GM19239 (cell line): ENCODE measurements at regions not wholly inside any gene's neighbourhood (a gene's known extent, or its start where the extent isn't known, plus 50 kb on each side); places are given as distances from the start of the nearest gene placed in this dataset.
A peak's percentile ranks its signal among the peaks of the same experiment; 100 is the strongest.

Experiments used
- DNase-seq: peaks from one replicate; pipeline ENCODE4 v3.0.0; 2011; ENCODE audit warnings: low spot score; ENCODE audit not compliant: insufficient read length
- FAIRE-seq: peaks from 2 replicates; lab custom pipeline; 2011; peaks lifted over from hg19 to GRCh38; lab: Jason Lieb, UNC

GRCh38 chr5:142439207-142439860 lies 114.5 kb upstream of the SPRY4 start:
- FAIRE-seq (no peak), DNase-seq (no peak)

DNA sequence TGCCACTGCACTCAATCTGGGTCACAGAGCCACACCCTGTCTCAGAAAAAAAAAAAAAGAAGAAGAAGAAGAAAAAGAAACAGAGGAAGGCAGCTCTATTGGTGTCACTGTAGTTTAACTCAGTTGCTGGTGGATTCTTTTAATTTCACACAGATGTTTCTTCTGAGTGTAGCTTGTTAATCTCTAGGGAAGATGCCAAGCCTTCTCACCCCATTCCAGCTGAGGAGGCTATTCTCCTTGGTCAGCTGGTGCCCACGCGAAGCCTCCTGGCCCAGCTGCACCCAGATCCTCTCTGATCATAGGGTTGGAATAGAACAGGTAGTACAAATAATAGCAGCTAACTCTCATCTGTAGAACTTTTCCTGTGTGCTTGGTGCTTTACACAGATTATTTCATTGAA lies 113.8 kb upstream of the SPRY4 start:
- no peak for DNase-seq
- FAIRE-seq: no peak

GRCh38 chr5:142437563-142437962 lies 112.7 kb upstream of the SPRY4 start:
- DNase-seq (no peak), FAIRE-seq (no peak)

GRCh38 chr5:142435410-142436115 lies 110.7 kb upstream of the SPRY4 start:
- FAIRE-seq: no peak

GRCh38 chr5:142434322-142434612 lies 109.4 kb upstream of the SPRY4 start:
- FAIRE-seq (no peak), DNase-seq (no peak)

More at GRCh38 chr5:142435410-142436115, 110.7 kb upstream of the SPRY4 start:
- DNase-seq: no peak

- no peak for FAIRE-seq
- DNase-seq: no peak
Measured at GRCh38 chr5:142433526-142434321, 108.9 kb upstream of the SPRY4 start.

GRCh38 chr5:142432961-142433360 lies 108.1 kb upstream of the SPRY4 start:
- DNase-seq (no peak), FAIRE-seq (peak; percentile 18)

DNA sequence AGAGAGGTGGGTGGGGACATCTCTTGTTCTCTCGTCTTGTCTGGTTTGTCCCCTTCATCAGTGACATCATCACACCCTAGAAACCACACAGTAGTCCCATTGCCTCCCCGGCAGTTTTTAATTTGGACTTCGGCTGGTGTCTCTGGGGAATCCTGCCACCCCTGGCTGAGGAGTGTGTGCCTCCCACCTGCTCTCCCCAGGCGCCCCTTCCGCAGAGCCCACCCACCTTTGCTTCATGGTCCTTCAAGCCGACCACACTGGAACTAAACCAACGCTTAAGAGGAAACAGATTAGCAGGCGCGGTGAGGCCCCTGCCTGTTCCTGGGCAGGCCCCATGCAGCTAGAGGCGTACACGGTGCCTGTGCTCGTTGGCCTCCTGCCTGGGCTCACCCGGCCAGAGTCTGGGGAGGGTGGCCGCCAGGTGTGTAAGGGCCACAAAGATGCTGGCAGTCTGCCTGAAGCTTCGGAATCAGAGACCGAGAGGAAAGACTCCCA lies 107.6 kb upstream of the SPRY4 start:
- DNase-seq (no peak), FAIRE-seq (no peak)

GRCh38 chr5:142428773-142429473 lies 104.1 kb upstream of the SPRY4 start:
- no peak for FAIRE-seq
- no peak for DNase-seq

GRCh38 chr5:142428036-142428772 lies 103.4 kb upstream of the SPRY4 start:
- no peak for DNase-seq
- FAIRE-seq: no peak

DNA sequence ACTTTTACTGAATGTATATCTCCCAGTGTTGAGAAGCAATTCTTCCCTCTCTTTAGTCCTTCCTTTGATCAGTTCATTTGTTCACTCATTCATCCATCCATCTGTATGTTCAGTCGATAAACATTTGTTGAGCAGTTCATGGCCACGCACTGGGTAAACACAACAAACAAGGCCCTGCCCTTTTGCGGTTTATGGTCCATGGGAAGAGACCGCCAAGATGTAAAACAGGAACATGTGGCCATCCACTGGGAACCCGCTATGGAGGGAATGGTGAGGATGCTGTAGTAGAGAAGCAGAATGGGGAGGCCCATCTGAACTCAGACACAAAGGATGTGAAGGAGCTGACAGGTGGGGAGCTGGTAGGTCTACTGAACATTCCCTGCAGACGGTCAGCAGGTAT lies 102.7 kb upstream of the SPRY4 start:
- FAIRE-seq: no peak
- DNase-seq: no peak

GRCh38 chr5:142427015-142427364 lies 102.2 kb upstream of the SPRY4 start:
- FAIRE-seq: no peak

GRCh38 chr5:142426129-142427014 lies 101.6 kb upstream of the SPRY4 start:
- FAIRE-seq: no peak

More at GRCh38 chr5:142427015-142427364, 102.2 kb upstream of the SPRY4 start:
- DNase-seq: no peak

DNA sequence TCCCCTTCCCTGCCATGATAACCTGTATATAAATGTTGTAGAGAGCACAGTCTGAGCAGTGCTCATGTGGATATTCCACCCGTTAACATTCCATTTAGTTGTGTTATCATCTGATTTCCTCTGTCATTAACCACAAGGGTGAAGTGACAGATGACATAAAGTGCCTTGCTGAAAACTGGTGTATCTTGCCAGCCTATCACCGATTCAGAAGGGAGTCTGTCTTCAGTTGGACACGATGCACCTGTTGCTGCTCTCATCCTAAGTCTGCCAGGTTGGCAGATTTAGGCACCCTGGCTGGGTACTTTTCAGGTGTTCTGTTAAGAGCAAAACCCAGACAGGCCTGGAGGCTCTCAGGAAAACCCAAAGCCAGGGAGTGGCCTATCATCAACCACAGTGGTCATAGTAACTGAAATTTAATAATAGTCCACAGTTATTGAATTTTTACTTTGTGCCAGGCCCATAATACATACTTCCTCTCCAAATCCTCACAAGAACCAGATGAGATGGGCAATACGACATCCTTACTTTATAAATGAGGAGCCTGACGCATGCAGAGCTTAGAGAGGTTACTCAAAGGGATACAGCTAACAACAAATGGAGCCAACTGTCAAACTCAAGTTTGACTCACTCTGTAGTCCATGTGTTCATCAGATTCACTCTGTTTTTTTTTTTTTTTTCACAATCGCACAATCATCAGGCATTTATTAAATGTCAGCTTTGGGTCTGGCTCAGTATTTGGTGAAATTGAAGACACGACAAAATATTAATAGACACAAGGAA lies 100.7 kb upstream of the SPRY4 start:
- DNase-seq (no peak), FAIRE-seq (no peak)

More at GRCh38 chr5:142426129-142427014, 101.6 kb upstream of the SPRY4 start:
- DNase-seq: no peak

DNA sequence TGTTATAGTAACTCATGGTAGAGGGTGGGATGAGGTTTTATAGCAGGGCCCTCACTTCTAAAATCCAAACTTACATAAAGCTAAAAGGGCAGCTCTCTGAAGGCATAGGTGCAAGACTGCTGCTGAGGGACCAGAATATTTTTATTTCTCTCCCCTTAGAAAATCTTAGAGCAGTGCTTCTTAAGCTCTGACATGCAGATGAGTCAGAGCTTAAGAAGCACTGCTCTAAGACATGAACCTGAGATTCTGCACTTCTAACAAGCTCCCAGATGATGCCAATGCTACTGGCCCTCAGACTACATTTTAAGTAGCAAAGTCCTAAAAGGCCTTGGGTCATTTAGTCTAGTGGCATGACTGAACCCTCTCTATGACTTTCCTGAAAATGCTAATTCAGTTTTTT lies 97.6 kb upstream of the SPRY4 start:
- no peak for DNase-seq
- FAIRE-seq: no peak

GRCh38 chr5:142421621-142422397 lies 97.0 kb upstream of the SPRY4 start:
- FAIRE-seq: peak; percentile 89
- no peak for DNase-seq

GRCh38 chr5:142421228-142421617 lies 96.4 kb upstream of the SPRY4 start:
- no peak for FAIRE-seq
- DNase-seq: no peak
